Left lung (tissue), 4 donors: ENCODE measurements at regions not wholly inside any gene's neighbourhood (a gene's known extent, or its start where the extent isn't known, plus 50 kb on each side); places are given as distances from the start of the nearest gene placed in this dataset.
"Not testable (repeated sequence)": the region's sequence is repeated elsewhere in the genome, so short reads cannot be mapped to it uniquely, and the experiment has no call there.

Source experiments
- ATAC-seq: fragments of 200-7000 bp; cut with Tn5 transposase; one replicate; pipeline ENCODE4 v1.9.1; 2020; ENCODE audit warnings: moderate library complexity
- DNase-seq, 4 donors: peaks; one replicate each; pipeline ENCODE4 v3.0.0-alpha.2; 2013 to 2020
- H3K27ac ChIP-seq, 2 donors: fragments of 200-600 bp; sonication (generic) in 1 of 2; one replicate each; pipeline versions ENCODE4 v1.5.0 to v1.8.0; 2020 to 2021
- H3K27me3 ChIP-seq, 2 donors: fragments of 200-600 bp; sonication (generic) in 1 of 2; one replicate each; pipeline versions ENCODE4 v1.5.0 to v1.8.0; 2020 to 2021
- H3K36me3 ChIP-seq, 2 donors: fragments of 200-600 bp; sonication (generic) in 1 of 2; one replicate each; pipeline versions ENCODE4 v1.5.0 to v1.8.0; 2020 to 2021
- H3K4me1 ChIP-seq, 2 donors: fragments of 200-600 bp; one replicate each; pipeline ENCODE4 v1.8.0; 2021
- H3K4me3 ChIP-seq, 2 donors: fragments of 200-600 bp; sonication (generic) in 1 of 2; one replicate each; pipeline versions ENCODE4 v1.5.0 to v1.8.0; 2020 to 2021; ENCODE audit warnings: mild to moderate bottlenecking in 1 of 2
- H3K9me3 ChIP-seq, 2 donors: fragments of 200-600 bp; sonication (generic) in 1 of 2; one replicate each; pipeline versions ENCODE4 v1.5.0 to v1.8.0; 2020 to 2021
- intact Hi-C, 2 donors: fragments of 100-400 bp; cut with DNase I; formaldehyde crosslinking; loops; one replicate each; pipeline versions ENCODE4 v1.11.2 to v1.14.2; 2022
- TF ChIP-seq, protein P1 (sequence below), 2 donors: fragments of 200-600 bp; sonication (generic) in 1 of 2; IDR thresholded peaks; one replicate each; pipeline versions ENCODE4 v1.5.0 to v1.8.0; 2021; ENCODE audit warnings: antibody characterized with exemption in 2 of 2
- donor health status: DM: no; HTN: yes; CAD: no.
- donor health status: DM: no; HTN: no; CAD: no.

DNA sequence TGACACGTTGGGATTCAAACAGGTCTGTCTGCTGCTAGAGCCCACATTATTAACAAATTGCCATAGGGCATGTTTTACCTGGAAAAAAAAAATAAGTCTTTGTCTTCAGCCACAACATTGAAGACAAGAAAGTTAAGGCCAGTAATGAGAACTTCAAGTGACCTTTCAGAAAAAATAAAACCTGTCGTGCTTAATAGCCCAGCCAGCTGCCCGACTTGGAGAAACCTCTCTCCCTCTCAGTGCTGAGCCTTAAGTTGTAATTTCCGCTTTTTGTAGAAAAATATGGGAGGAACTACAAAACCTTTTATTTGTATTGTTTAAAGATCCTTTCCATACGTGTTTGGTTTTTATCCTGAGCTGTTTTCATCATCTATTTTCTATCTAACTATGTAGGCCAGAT is 454.3 kb upstream of the SLITRK6 start:
- H3K4me3 ChIP-seq, H3K27ac ChIP-seq, H3K9me3 ChIP-seq, H3K36me3 ChIP-seq, DNase-seq, H3K4me1 ChIP-seq, ATAC-seq, intact Hi-C loops, H3K27me3 ChIP-seq: not testable (repeated sequence)

DNA sequence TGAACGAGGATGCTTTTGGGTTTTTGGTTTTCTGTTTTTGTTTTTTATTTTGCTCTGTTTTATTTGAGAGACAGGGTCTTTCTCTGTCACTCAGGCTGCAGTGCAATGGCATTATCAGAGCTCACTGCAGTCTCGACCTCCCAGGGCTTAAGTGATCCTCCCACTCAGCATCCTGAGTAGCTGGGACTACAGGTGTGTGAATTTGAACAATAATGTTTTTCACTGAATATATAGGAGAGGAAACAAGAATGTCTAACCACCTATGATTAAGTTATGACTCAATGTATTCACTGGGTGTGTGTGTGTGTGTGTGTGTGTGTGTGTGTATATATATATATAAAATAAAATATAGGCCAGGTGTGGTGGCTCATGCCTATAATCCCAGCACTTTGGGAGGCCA is 456.6 kb upstream of the SLITRK6 start:
- H3K4me1 ChIP-seq, H3K9me3 ChIP-seq, H3K27ac ChIP-seq, DNase-seq, ATAC-seq, H3K4me3 ChIP-seq, H3K36me3 ChIP-seq, intact Hi-C loops, H3K27me3 ChIP-seq: not testable (repeated sequence)

DNA sequence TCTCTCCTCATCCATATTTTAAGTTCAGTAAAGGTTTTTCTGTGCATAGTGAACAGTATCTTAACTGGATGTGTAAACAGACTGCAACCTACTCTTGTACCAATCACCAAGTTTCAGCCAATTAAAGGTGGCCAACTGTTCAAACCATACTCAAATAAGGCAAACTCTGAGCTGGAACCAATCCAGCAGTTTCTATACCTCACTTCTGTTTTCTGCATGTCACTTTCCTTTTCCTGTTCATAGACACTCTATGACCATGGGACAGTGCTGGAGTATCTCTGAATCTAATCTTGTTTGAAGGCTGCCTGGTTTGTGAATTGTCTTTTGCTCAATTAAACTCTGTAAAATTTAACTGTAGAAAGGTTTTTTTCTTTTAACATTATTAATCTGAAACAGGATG is 470.3 kb upstream of the SLITRK6 start:
- H3K36me3 ChIP-seq = no peaks in the 10 kb centered on the region
- H3K9me3 ChIP-seq = no peaks in the 10 kb centered on the region
- intact Hi-C loops = no loop called here
- TF ChIP-seq, protein P1, sequence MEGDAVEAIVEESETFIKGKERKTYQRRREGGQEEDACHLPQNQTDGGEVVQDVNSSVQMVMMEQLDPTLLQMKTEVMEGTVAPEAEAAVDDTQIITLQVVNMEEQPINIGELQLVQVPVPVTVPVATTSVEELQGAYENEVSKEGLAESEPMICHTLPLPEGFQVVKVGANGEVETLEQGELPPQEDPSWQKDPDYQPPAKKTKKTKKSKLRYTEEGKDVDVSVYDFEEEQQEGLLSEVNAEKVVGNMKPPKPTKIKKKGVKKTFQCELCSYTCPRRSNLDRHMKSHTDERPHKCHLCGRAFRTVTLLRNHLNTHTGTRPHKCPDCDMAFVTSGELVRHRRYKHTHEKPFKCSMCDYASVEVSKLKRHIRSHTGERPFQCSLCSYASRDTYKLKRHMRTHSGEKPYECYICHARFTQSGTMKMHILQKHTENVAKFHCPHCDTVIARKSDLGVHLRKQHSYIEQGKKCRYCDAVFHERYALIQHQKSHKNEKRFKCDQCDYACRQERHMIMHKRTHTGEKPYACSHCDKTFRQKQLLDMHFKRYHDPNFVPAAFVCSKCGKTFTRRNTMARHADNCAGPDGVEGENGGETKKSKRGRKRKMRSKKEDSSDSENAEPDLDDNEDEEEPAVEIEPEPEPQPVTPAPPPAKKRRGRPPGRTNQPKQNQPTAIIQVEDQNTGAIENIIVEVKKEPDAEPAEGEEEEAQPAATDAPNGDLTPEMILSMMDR (IDR thresholded peaks at IDR 0.05) = no peak
- no peaks in the 10 kb centered on the region for H3K27me3 ChIP-seq
- no peaks in the 10 kb centered on the region for H3K4me1 ChIP-seq
- no peak overlapping the region for H3K4me3 ChIP-seq
- DNase-seq (no peak), ATAC-seq (no peak)
- H3K27ac ChIP-seq = no peak overlapping the region

DNA sequence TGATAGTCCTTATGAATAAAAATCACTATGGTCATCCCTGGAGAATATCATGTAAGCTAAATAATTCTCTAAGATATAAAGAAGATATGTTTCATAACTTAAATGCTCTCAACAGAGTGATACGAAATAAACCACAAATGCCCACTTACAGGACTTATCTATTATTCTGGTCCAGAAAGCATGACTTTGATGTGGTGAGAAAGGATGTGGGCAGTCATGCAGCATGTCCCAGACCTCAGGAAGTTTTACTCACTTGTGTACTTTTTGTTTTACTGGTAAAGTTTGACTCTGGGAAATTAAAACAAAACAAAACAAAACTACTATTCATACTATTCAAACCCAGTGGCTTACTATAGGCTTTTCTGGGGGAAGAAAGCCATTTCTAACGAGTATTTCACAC is 483.2 kb upstream of the SLITRK6 start:
- DNase-seq (no peak), ATAC-seq (no peak)
- intact Hi-C loops = no loop called here
- Histone ChIP-seq H3K4me3 (no peak overlapping the region), H3K36me3 (no peaks in the 10 kb centered on the region), H3K27ac (no peak overlapping the region), H3K4me1 (no peaks in the 10 kb centered on the region), H3K27me3 (no peaks in the 10 kb centered on the region), H3K9me3 (peaks cover 0 to 2% of the 10 kb centered on the region in 2 donors)
- TF ChIP-seq, protein P1 (IDR thresholded peaks at IDR 0.05) = no peak

DNA sequence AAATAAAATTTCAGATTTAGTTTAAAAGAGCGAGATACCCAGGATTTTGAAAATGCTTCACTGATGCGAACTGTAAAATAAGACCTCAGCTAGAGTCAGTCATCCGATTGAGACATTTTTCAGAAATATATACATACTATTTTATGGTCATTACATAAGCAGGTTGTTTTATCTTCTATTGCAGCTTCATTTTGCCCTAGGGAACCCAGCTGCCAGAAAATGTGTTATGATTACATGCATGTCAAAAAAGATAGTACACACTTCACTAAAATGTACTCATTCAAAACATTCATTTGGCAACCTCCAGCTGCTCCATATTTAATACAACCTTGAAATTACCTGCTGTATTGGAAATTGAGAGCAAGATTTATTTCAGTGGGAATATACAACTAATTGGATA is 483.8 kb upstream of the SLITRK6 start:
- Histone ChIP-seq H3K36me3 (no peaks in the 10 kb centered on the region), H3K9me3 (peaks cover 0 to 2% of the 10 kb centered on the region in 2 donors), H3K27me3 (no peaks in the 10 kb centered on the region), H3K4me1 (no peaks in the 10 kb centered on the region), H3K27ac (no peak overlapping the region), H3K4me3 (no peak overlapping the region)
- intact Hi-C loops = no loop called here
- TF ChIP-seq, protein P1 (IDR thresholded peaks at IDR 0.05) = no peak
- no peak for DNase-seq
- ATAC-seq = no peak

DNA sequence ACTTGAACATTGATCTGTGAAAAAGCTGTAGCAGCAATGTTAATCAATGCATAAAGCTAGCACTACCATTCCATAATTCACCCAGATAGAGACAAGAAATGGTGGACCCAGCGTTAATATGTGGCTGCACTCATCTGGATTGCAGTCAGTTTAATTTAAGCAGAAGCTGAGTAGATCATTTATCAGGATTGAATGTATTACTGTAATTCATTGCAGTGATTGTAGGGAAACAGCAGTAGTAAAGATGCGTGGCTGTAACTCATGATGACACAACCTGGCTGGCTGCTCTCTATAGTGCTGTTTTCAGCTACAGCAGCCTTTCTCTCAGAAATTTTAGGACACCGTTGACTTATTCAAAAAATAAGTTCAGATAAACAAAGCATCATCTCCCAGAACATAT is 499.5 kb upstream of the SLITRK6 start:
- H3K27me3 ChIP-seq = no peaks in the 10 kb centered on the region
- H3K9me3 ChIP-seq = no peaks in the 10 kb centered on the region
- H3K4me1 ChIP-seq = no peaks in the 10 kb centered on the region
- intact Hi-C loops = no loop called here
- H3K4me3 ChIP-seq = no peak overlapping the region
- DNase-seq = no peak
- no peak for ATAC-seq
- no peaks in the 10 kb centered on the region for H3K36me3 ChIP-seq
- no peak overlapping the region for H3K27ac ChIP-seq
- TF ChIP-seq, protein P1 (IDR thresholded peaks at IDR 0.05) = no peak
